ENCODE measurements at regions not wholly inside any gene's neighbourhood (a gene's known extent, or its start where the extent isn't known, plus 50 kb on each side); places are given as distances from the start of the nearest gene placed in this dataset.

DNA sequence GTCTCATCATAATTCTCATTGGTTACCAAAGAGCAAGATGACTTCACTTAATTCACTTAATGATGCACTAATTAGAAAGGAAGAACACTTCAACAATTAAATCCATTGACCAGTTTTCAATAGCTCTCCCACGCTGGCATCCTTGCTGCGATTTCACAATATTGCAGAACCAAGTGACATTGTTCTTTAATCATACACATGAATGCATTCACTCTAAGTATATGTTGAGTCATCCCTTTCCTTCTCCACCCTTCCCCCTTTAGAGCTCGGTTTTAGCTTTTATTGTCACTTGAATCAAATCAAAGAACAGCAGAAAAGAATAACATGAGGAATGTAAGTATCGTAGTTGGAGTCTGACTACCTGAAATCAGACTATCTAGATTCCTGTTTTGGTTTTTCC is 233.6 kb upstream of the FMN2 start:
- TF ChIP-seq EZH2 (IDR thresholded peaks at IDR 0.05; ENCODE audit: insufficient read depth, poor library complexity, severe bottlenecking) (no peak), EZH2phosphoT487 (IDR thresholded peaks at IDR 0.05; ENCODE audit: insufficient read depth, low read depth) (no peak)

All from GM23248 (cell line).